Fibroblast of skin of left biceps (primary cell): ENCODE measurements at regions not wholly inside any gene's neighbourhood (a gene's known extent, or its start where the extent isn't known, plus 50 kb on each side); places are given as distances from the start of the nearest gene placed in this dataset.

Source experiments
- DNase-seq, 2 experiments: peaks; one replicate each; pipeline ENCODE4 v3.0.0-alpha.2; 2013; ENCODE audit warnings: low read depth in 2 of 2

DNA sequence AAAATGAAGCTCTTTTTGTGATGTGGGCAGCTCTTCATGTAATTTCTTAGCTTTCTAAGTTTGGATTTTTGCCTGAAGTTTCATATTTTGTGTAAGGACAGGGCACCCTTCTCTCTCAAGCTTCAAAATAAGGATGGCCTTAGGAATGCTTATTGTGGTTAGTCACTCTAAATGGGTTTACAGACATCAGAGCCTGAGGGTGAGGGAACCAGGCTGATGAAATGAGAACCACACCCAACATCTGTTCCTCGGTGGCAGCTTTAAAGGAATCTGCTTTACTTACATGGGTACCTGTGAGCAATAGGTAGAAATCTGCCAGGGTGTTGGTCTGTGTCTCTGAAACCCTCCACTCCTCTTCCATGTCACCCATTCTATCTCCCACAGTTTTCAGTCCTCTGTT lies 174.3 kb downstream of the EMX2 start:
- DNase-seq: no peak

DNA sequence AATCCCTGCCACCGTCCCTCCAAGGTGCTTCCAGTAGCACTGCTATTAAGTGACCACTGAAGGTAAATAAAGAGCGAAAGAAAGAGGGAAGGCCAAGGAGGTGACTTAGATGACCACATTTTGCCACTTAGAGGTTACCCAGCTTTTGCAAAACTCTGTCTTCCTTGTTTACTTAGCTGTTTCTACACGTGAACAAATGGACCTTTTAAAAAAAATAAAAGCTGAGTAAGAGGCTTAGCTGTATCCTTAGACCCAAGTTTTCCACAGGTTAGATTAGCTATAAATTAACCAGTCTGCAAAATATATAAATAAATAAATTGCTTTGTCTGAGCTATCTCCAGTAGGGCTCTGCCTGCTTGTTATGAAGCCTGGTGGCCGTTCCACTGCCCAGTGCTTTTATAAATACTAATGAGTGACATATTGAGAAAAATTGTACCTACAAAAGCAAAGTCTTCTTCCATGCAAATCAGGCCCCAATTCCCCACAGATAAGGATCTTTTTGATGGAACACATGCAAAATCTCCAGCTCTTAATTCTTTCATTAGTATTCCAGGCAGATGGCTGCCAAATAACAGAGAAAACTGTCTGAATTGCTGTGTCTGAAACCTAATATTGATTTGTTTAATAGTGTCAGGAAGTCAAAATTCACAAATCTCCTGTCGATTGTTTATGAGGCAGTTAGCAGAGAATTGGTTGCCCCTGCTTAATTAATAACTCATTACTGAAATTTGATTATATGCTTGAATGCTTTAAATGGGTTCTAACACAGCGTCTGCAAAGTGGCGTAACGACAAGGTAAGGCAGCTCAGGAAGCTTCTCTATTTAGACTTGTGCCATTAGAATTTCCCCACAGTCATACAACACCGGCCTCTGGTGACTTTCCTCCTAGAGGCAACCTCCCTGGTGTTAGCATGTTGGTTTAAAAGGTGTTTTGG lies 176.7 kb downstream of the EMX2 start:
- DNase-seq: no peak

DNA sequence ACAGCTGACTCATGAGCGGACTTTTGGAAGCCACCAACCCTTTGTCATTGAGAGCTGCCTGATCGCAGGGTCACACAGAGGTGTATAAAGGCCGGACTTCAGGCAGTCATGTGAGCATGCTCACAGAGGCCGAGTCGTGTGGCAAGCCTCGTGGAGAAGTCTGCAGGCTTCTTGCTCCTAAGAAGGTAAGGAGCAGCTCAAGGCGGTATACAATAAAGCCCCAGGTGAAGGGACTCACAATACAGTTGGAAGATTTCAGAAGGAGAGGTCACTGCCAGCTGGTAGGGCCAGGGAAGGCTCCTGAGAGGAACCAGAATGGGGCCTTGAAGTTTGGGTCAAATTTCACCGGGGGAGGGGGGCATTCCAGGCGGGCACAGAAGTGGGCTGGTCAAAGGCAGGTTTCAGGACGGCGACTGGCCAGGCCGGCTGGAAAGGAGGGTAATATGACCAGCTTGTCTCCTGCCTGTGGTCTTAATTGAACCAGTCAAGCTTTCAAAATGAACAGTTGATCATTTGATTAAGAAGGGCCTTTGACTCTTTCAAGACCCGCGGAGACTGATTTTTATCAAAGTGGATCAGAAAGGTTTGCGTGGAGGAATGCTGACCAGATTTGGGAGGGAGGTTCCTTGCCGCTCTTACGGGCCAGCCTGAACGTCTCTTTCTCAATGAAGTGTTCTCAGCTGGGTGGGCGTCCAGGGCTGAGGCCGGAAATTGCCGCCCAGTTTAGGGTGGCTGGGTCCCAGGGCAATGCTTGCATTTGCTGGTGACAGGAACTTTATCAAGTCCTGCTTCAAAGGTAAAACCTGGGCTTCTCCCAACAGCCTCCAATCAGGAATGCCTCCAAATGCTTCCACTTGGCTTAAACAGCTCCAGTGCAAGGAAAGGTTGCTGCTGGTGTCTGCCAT lies 178.6 kb downstream of the EMX2 start:
- DNase-seq: no peak

DNA sequence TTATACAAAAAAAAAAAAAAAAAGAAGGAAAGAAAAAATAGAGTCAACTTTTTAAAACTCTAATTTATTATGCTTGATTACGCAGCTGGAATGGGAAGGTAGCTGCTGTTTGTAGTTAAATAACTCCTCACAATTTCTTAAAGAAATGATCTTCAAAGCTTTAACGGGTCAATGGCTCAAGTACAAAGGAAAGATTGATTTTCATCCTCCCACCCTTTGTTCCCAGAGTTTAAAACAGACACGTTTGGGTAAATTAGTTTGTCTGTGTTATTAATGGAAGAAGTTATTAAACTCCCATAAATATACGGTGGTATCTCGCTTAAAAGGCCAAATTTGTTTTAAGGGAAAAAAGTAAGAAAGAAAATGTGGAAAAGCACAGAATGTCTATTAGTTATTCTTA lies 179.3 kb downstream of the EMX2 start:
- DNase-seq: no peak

DNA sequence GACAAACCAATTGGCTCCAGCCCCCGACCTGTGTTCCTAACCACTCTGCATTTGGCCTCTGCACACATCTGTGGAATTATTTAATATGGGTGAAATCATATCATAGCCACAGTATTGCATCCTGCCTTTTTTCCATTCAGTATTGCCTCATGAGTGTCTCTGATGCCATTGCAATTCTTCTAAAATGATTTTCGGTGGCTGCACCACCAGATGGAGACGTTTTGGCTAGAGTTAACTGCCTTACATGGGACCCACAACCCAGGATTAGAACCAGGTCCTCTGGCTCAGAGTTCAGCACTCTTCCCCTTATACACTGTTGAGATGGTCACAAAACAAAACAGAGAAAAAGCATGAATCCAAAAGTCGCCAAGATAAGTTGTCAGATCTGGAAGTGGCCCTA lies 180.8 kb downstream of the EMX2 start:
- DNase-seq: no peak

DNA sequence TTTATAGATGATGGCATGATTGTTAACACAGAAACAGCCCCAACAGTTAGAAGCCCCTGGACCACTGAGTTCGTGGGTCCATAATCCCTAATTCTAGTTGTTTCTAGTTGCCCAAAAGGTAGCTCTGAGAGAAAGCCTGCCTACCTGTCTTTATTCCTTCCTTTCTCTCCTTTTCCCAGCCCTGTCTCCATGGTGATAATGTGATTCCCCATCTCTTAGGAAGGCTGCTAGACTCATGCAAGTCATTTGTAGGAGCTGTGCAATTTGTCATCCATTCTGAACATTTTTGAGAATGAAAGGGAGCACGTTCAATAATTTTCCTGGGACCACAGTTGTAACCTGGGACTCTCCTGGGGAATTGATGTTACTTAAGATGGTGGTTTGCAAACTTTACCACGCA lies 183.4 kb downstream of the EMX2 start:
- no peak for DNase-seq

DNA sequence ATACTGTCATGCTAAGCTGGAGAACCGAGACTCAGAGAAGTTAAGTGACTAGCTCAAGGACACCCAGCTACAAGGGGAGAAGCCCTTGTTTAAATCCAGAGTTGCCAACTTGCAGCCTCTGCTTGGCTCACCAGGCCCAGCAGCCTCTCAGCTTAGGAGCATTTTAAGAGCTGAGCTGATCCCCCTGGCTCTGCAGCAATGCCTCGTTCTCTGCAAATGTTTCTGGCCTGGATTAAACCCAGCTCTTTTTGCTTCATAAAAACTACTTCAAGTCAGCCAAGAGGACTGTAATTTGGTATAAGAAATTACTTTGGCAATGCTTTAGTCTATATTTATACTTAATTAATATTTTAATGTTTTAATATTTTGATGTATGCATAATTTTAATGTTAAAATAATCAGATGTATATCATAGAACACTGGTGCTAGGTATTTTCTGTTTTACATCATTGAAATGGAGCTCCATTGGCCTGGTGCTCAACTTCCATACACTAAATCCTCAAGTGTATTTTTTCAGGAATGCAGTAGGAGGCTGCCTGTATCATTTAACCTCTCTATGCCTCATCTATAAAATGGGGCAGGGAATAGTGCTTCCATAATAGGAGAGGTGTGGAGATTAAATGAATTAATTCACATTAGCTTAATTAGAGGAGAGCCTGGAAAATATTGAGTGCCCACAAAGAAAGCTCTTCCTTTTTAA lies 184.2 kb downstream of the EMX2 start:
- no peak for DNase-seq

DNA sequence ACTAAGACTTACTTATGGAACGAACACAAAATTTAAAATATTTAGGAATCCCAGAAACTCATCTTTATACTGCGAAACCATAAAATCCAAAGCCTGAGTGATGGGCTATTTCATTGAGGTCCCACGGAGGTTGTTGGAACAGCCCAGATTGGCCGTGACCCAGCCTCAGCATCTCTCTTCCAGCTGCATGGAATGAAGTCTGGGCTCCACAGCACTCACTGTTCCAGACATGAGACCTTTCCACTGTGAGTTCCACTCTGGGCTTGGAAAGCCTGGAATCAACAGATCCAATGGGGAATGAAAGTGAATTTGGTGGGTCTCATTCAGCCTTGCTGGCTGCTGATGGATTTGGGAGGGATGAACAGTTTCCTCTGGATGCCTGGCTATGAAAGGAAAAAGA lies 184.9 kb downstream of the EMX2 start:
- no peak for DNase-seq

DNA sequence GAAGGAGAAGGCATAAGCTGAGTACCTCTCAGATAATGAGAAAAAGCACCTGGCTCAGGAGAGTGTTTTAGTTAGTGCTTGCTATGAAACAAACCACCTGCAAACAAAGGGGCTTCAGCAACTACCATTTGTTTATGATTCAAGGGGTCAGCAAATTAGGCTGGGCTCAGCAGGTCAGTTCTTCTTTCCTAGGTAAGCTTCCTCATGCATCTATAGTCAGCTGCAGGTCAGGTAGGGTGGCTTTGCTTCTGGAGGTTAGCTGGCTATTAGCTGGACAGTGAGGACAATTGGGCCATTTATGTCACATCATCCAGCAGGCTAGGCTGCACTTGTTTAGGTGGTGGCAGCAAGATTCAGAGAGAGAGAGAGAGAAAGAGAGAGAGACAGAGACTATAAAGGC lies 185.5 kb downstream of the EMX2 start:
- no peak for DNase-seq

DNA sequence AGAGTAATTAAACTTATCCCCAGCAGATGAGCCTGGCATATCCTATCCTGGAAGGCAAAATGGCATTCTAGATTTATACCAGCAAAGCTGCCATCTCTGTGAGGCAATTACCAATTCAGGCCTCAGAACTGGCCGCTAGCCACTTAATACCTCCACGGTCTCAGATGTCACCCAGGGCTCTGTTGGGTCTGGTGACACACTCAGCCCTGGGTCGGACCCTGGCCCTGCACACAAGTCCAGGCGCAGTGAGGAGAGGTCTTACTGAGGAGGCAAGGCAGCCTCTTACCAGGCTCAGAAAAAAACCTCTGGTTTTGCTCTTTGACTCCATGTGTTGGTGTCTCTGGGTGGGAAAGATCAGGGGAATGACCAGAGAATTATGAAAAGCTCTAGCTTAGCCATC lies 186.6 kb downstream of the EMX2 start:
- DNase-seq: no peak

DNA sequence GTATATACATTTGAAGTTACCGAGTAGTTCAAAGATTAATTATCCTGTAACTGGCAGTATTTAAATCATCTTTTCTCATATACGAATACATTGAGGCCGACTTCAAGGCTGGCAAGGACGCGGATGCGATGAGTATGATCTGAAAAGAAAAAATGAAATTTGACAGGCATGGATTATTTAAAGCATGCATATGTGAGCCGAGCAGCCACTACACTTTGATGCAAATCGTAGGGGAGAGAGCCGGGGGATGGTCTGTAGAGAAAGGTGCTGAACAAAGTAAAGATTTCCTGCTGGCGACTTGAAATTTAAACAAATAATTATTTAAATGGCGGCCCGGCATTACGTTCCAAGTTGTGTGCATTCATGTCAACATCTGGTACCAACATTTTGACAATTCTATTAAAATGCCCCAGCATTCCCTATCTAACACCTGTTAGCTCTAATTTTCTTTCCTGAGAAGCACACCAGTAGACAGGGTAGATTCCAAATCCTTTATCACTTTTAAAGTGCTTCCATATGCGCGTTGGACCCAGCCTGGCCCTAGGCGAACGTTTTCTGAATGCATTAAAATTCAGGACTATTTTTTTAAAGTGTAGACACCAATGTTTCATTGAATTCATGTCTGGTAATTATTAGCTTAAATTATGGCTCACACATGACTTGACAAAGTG lies 188.7 kb downstream of the EMX2 start:
- no peak for DNase-seq

DNA sequence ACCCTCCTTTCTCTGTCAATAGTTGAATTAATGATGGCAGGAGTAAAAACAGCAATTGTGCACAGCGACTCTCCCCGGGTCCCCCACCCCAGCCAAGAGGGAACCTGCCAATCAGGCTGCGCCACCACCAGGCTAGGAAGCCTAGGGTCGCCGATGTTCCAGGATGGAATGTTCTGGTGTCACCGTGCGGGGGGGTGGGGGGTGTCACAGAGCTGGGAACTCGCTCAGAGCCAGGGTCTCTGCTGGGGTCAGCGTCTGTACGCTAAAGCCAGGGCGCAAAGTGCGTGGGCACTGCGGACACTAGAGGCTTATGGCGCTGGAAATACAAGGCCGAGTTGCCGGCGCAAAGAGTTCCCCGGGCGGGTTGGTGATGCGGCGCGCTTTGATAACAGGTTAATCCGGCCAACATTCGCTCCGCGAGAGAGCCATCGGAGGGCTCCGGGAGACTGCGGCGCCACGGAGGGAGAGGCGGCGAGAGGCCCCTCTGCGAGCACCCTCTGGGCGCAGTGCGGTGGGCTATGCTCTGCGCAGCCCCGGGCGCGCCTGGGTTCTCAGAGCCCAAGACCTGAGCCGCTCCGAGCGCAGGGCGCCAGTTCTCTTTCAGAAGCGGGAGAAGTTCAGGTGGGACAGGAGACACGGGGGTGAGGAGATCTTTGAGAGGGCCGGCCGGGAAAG lies 192.3 kb downstream of the EMX2 start:
- no peak for DNase-seq

DNA sequence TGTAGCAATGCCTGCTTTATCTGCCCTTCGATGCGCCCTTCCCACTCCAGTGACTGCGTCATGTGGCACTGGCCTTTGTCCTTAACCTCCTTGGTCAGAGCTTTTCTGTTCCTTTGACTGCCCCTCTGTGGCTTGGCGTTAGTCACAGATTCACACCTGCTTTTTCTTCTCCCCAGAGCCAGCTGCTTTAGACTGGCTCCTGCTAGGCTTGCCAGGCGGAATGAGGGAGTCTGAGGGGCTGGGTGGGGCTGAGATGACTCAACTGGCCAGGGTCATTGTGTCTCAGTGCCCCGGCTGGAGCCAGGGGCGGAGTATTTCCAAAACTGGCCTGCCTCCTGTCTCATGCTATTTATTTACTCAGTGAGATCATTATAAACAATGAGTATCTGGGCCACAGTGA lies 194.1 kb downstream of the EMX2 start:
- no peak for DNase-seq

DNA sequence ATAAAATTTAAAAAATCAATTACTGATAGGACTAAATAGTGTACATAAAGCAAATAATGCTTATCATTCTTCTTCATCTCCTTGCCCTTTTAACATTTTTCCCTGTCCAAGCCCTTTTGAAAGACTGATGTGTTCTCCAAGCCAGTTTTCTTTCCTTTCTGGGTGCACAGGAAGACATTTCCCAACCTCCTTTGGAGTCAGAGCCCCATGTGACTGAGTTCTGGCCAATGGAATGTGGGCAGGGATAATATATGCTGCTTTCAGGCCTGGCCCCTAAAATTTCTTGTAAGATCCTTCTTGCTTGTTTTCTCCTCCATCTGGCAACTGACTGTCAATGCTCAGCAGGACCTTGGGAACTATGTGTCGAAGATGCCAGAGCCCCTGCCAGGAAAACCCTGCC lies 197.5 kb downstream of the EMX2 start:
- DNase-seq: no peak

DNA sequence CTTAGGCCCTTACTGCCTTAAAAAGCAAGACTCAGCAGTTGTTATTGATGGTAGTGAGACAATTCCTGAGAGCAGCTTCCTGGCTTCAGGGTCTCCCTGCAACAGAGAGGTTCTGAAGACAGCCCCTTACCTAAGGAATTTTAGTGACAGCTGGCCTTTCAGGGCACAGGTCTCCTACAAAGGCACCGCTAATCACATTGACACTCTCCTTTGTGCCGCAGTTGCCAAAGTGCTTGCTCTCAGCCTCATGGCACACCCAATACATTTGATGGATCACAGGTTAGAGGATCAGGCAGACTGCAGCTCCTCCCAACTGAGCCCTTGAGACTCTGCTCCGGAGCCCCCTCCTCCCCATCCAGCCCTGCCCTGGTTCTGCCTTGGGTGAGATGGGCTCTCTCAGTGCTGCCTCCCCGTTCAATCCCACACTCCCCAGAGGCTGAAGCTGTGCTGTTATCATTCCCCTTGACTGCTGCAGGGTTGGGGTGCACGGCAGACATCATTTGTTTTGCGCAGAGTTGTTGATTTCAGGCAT lies 198.2 kb downstream of the EMX2 start:
- DNase-seq: no peak

DNA sequence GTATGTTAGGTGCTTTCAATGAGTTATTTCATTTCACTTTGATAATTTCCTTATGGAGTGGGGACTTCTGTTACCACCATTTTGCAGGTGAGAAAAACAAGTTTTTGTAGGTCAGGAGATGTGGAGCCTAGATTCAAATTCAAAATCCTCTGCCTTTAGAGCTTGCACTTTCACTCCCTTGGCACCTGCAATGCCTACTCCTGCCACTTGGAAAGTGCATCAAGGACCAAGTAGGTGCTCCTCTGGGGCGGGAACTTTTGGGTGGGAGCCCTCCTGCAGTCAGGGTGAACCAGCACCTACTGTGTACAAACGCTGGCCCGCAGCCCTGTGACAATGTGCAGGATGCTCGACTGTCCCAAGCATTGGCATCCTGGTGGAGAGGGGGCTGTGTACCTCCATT lies 199.0 kb downstream of the EMX2 start:
- DNase-seq: no peak

DNA sequence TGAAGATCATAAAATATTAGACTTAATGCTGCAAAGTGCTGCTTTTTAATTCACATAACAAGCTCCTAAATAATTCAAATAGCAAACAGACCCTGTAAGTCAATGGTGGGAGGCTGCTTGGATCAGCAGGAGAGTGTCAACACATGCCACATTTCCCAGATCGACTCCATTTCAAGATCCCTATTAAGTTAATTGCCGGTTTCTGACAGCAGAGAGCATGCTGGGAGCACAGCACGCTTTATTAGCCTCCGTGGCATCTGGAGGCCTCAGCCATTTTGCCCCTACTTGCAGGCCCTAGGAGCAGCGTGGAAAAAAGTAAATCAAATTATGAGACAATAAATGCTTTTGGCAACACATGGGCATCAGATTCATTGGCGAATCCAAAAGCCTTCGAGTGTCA lies 201.0 kb downstream of the EMX2 start:
- DNase-seq: no peak

DNA sequence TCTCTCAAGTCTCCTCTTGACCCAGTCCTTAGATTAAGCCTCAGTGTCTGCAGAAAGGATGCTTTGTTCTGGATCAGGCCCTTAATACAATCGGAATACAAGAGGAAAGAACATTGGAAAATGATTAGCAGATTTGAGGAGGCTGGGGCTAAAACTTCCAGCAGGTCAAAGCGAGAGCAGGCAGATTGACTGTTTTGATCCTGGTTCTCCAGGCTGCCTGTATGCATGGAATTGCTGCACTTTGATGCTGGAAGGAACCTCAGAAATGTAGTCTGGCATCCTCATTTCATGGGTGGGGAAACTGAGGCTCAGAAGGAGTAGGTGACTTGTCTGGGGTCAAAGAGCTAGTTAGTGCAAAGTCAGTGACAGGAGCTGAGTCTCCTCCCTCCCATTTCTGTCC lies 202.8 kb downstream of the EMX2 start:
- no peak for DNase-seq

DNA sequence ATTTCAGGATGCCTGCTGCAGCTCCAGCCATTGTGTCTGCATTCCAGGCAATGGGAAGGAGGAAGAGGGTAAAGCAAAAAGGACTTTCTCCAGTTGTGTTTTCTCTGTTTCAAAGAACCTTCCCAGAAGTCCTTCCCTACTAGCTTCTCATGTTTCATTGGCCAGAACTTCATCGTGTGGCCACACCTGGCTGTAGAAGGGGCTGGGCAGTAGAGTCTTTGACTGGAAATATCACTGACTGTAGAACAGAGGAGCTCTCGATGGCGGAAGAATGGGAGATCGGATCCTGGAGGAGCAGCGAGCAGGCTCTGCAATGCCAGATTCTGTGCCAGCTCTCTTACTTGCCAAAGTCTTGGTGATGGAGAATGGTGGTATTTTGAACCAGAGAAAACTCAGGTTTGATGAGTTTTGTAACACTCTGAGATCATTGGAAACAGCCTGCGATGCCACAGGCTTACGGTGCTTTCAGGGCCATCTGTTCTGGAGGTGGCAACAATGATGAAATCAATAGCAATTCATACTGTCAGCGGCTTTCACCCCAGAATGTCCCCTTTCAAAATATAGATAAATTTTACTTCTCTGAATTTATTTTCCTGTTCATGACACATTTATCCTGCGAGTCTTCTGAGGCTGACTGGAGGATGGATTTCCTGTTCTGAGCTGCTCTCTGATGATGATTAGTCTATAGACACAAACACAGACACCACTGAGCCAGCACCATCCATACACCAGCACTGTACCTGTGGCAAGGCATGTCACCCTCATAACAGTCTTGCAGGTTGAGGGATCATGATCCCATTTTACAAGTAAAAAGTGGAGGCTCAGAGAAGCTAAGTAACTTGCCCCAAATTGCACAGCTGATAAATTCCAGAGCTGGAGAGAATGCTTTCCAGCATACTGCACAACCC lies 204.2 kb downstream of the EMX2 start:
- no peak for DNase-seq

DNA sequence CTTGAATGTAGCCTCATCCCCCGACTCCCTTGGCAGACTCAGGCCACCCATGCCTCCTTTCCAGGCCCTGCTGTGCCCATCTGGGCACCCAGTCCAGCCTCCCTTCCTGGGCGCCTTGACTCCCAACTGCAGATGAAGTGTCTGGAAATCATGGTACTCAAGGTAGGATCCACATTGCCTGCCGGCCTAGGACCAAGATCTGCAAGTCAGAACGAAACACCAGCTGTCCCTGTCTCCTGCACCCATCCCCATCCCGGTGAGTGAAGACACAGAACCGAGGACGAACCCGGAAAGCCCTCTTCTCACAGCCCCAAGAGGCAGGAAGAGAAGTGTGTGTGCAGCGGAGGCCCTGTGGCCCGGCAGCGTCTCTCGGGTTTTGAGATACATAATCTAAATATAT lies 205.1 kb downstream of the EMX2 start:
- no peak for DNase-seq
